Psoas muscle (tissue), 7 donors: ENCODE measurements at regions not wholly inside any gene's neighbourhood (a gene's known extent, or its start where the extent isn't known, plus 50 kb on each side); places are given as distances from the start of the nearest gene placed in this dataset.
"Not testable (repeated sequence)": the region's sequence is repeated elsewhere in the genome, so short reads cannot be mapped to it uniquely, and the experiment has no call there.

Experiments used
- ATAC-seq, 4 donors: fragments of 200-7000 bp; cut with Tn5 transposase; one replicate each; pipeline ENCODE4 v1.9.1; 2020; ENCODE audit warnings: moderate library complexity in 3 of 4, mild to moderate bottlenecking in 2 of 4
- DNase-seq, 2 donors: peaks; one replicate each; pipeline ENCODE4 v3.0.0-alpha.2; 2020
- H3K27ac ChIP-seq: fragments of 200-600 bp; one replicate; pipeline ENCODE4 v1.8.0; 2022
- H3K27me3 ChIP-seq, 3 donors: fragments of 200-600 bp in 1 of 3; one replicate each; pipeline versions ENCODE4 v1.6.1 to v1.8.0; 2013 to 2022; ENCODE audit warnings: low read length in 2 of 3, mild to moderate bottlenecking in 2 of 3, moderate library complexity in 1 of 3; ENCODE audit not compliant: insufficient read depth in 3 of 3
- H3K36me3 ChIP-seq, 2 donors: fragments of 200-600 bp in 1 of 2; one replicate each; pipeline versions ENCODE4 v1.6.1 to v1.8.0; 2013 to 2022; ENCODE audit warnings: low read depth in 1 of 2, mild to moderate bottlenecking in 1 of 2, moderate library complexity in 1 of 2; ENCODE audit not compliant: insufficient read depth in 1 of 2
- H3K4me1 ChIP-seq: fragments of 200-600 bp; one replicate; pipeline ENCODE4 v1.8.0; 2022
- H3K4me3 ChIP-seq: fragments of 200-600 bp; one replicate; pipeline ENCODE4 v1.8.0; 2022; ENCODE audit warnings: mild to moderate bottlenecking
- H3K9me3 ChIP-seq: fragments of 200-600 bp; one replicate; pipeline ENCODE4 v1.8.0; 2022
- WGBS, 3 donors: extraction: QIAGEN DNeasy Blood & Tissue Kit; methylation state at CpG; one replicate each; pipeline versions ENCODE4 v1.1.6 to v1.1.7; 2013; 5-methylcytosine and 5-hydroxymethylcytosine counted together
- intact Hi-C, 2 donors: fragments of 100-400 bp; cut with DNase I; formaldehyde crosslinking; loops; one replicate each; pipeline versions ENCODE4 v1.11.0 to v1.14.2; 2022
- TF ChIP-seq, protein P1 (sequence below): fragments of 200-600 bp; IDR thresholded peaks from one replicate; pipeline ENCODE4 v1.8.0; 2022; ENCODE audit warnings: antibody characterized with exemption
- donor health status: healthy with polysubstance abuse.
- donor health status: DM: no; HTN: no; CAD: no; lungs with moderate emphysema.
- donor health status: Bipolar disorder and iron deficiency.
- donor health status: healthy.
- donor health status: DM: yes; HTN: yes; CAD: no.
- donor health status: DM: no; HTN: no; CAD: no.
- donor health status: DM: yes; HTN: yes; CAD: no.

- peak overlapping the region; percentile 56 for H3K4me3 ChIP-seq
- intact Hi-C loops: no loop called here
- peaks cover 0 to 5% (median 0%) of the 10 kb centered on the region in 3 donors for H3K27me3 ChIP-seq
- H3K27ac ChIP-seq: no peak overlapping the region
- no peaks in the 10 kb centered on the region for H3K36me3 ChIP-seq
- H3K4me1 ChIP-seq: peaks cover 4% of the 10 kb centered on the region
- WGBS, 3 donors: 51 to 57% (median 54%) methylated on average over 11 of the region's 11 CpGs
- H3K9me3 ChIP-seq: no peaks in the 10 kb centered on the region
- TF ChIP-seq, protein P1, sequence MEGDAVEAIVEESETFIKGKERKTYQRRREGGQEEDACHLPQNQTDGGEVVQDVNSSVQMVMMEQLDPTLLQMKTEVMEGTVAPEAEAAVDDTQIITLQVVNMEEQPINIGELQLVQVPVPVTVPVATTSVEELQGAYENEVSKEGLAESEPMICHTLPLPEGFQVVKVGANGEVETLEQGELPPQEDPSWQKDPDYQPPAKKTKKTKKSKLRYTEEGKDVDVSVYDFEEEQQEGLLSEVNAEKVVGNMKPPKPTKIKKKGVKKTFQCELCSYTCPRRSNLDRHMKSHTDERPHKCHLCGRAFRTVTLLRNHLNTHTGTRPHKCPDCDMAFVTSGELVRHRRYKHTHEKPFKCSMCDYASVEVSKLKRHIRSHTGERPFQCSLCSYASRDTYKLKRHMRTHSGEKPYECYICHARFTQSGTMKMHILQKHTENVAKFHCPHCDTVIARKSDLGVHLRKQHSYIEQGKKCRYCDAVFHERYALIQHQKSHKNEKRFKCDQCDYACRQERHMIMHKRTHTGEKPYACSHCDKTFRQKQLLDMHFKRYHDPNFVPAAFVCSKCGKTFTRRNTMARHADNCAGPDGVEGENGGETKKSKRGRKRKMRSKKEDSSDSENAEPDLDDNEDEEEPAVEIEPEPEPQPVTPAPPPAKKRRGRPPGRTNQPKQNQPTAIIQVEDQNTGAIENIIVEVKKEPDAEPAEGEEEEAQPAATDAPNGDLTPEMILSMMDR: no peak
- ATAC-seq: peak in 2 of 4 donors; percentile 24 to 27
- DNase-seq: no peak
Measured at GRCh38 chr6:168851460-168852375, 401.9 kb downstream of the THBS2 start.

GRCh38 chr6:168850027-168850736, 403.5 kb downstream of the THBS2 start:
- not testable (repeated sequence) for ATAC-seq

GRCh38 chr6:168849459-168849858, 404.2 kb downstream of the THBS2 start:
- no peak overlapping the region for H3K4me3 ChIP-seq
- TF ChIP-seq, protein P1: no peak
- 92 to 95% (median 93%) methylated on average over 8 of the region's 8 CpGs for WGBS, 3 donors
- no peak for ATAC-seq
- peaks cover 0 to 5% (median 0%) of the 10 kb centered on the region in 3 donors for H3K27me3 ChIP-seq
- intact Hi-C loops: no loop called here
- peaks cover 4% of the 10 kb centered on the region for H3K4me1 ChIP-seq
- DNase-seq: no peak
- H3K27ac ChIP-seq: no peak overlapping the region
- H3K9me3 ChIP-seq: no peaks in the 10 kb centered on the region
- no peaks in the 10 kb centered on the region for H3K36me3 ChIP-seq

More at GRCh38 chr6:168850027-168850736, 403.5 kb downstream of the THBS2 start:
- H3K9me3 ChIP-seq, H3K36me3 ChIP-seq, H3K27me3 ChIP-seq, H3K27ac ChIP-seq, H3K4me1 ChIP-seq, H3K4me3 ChIP-seq, DNase-seq, intact Hi-C loops: not testable (repeated sequence)
- WGBS, 3 donors: 87 to 97% (median 89%) methylated on average over 20 to 26 of the region's 26 CpGs

DNA sequence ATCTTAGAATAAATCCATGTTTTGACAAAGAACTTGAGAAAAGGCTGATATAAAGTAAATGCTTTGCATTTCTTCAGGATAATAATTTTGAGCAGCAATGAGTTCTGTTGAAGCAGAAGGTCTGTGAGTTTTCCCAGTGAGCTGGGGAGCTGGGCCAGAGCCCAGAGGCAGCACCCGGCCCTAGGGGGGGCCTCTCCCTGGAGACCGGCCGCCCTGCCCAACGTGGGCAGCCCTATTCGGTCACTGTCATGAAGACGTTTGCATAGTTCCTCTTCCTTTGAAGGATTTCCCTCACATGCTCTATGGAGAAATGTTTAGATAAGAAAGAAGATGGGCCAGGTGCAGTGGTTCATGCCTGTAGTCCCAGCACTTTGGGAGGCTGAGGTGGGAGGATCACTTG, 404.8 kb downstream of the THBS2 start:
- 52 to 69% (median 54%) methylated on average over 6 of the region's 6 CpGs for WGBS, 3 donors
- Histone ChIP-seq H3K9me3 (no peaks in the 10 kb centered on the region), H3K36me3 (no peaks in the 10 kb centered on the region), H3K4me1 (peaks cover 4% of the 10 kb centered on the region), H3K27ac (no peak overlapping the region), H3K27me3 (peaks cover 0 to 5% (median 0%) of the 10 kb centered on the region in 3 donors), H3K4me3 (no peak overlapping the region)
- ATAC-seq: no peak
- TF ChIP-seq, protein P1: no peak
- intact Hi-C loops: no loop called here
- DNase-seq: no peak
